Neural progenitor cell (in vitro differentiated cells): ENCODE measurements at regions not wholly inside any gene's neighbourhood (a gene's known extent, or its start where the extent isn't known, plus 50 kb on each side); places are given as distances from the start of the nearest gene placed in this dataset.

Source experiments
- CTCF ChIP-seq: fragments of 200-600 bp; sonication (generic); IDR thresholded peaks from 2 replicates; pipeline ENCODE4 v1.5.1; 2017; ENCODE audit warnings: antibody characterized with exemption, mild to moderate bottlenecking
- EZH2 ChIP-seq: fragments of 200-600 bp; sonication (generic); IDR thresholded peaks from 2 replicates; pipeline ENCODE4 v1.6.1; 2017; ENCODE audit warnings: antibody characterized with exemption, mild to moderate bottlenecking, moderate library complexity
- EZH2phosphoT487 ChIP-seq: fragments of 200-600 bp; sonication (generic); IDR thresholded peaks from 2 replicates; pipeline ENCODE4 v1.6.1; 2017; ENCODE audit warnings: antibody characterized with exemption

DNA sequence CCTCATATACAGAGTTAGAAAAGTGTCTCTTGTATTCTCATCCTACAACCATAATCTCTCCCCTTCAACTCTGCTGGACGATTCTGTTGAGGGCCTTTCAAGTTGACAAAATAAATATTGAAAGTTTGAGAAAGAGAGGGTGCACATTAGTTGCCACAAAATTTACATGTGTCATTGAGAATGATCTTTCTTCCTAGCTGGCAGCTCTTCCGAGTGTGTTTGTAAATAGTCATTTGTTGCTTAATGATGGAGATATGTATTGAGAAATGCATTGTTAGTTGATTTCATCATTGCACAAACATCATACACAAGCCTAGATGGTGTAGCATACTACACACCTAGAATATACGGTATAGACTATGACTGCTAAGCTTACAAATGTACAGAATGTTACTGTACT lies 632.8 kb upstream of the AMOT start:
- TF ChIP-seq EZH2phosphoT487 (no peak), CTCF (no peak), EZH2 (no peak)
